ENCODE measurements at regions not wholly inside any gene's neighbourhood (a gene's known extent, or its start where the extent isn't known, plus 50 kb on each side); places are given as distances from the start of the nearest gene placed in this dataset.

DNA sequence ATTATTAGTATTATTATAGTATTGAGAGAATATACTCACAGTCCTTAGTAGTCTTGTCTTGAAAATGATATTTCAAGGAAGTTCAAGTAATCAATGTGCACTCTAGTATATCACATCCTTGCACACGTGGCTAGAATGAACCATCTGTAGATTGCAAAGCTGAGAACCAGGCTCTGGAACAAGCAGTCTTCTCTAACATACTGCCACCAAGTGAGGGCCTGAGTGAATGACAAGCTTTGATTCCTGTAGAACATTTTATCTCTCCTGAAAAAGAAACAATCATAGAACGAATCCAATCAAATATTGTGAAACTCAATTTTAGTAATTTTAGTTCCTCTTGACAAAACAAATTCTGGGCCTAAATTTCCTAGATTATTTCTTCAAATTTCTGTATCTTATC lies 55.3 kb upstream of the SULT1C3 start:
- Mint-ChIP-seq H3K4me3 (no peak overlapping the region), H3K4me1 (peaks cover under 1% of the 10 kb centered on the region), H3K27me3 (ENCODE audit: insufficient read depth, low read depth) (peaks cover 2% of the 10 kb centered on the region), H3K9me3 (no peaks in the 10 kb centered on the region), H3K36me3 (no peaks in the 10 kb centered on the region), H3K27ac (no peak overlapping the region)
- H3K9me3 ChIP-seq (ENCODE audit: low read depth): no peaks in the 10 kb centered on the region
- no peak overlapping the region for H2AFZ ChIP-seq (replicated peaks)
- no peak overlapping the region for H3K27ac ChIP-seq
- no peaks in the 10 kb centered on the region for H3K79me2 ChIP-seq (ENCODE audit: low read depth)
- no peaks in the 10 kb centered on the region for H3K4me1 ChIP-seq
- H3K4me2 ChIP-seq: no peak overlapping the region
- no peak for TF ChIP-seq EZH2phosphoT487 (IDR thresholded peaks at IDR 0.05)
- TF ChIP-seq EZH2 (IDR thresholded peaks at IDR 0.05): no peak
- TF ChIP-seq, protein P1, sequence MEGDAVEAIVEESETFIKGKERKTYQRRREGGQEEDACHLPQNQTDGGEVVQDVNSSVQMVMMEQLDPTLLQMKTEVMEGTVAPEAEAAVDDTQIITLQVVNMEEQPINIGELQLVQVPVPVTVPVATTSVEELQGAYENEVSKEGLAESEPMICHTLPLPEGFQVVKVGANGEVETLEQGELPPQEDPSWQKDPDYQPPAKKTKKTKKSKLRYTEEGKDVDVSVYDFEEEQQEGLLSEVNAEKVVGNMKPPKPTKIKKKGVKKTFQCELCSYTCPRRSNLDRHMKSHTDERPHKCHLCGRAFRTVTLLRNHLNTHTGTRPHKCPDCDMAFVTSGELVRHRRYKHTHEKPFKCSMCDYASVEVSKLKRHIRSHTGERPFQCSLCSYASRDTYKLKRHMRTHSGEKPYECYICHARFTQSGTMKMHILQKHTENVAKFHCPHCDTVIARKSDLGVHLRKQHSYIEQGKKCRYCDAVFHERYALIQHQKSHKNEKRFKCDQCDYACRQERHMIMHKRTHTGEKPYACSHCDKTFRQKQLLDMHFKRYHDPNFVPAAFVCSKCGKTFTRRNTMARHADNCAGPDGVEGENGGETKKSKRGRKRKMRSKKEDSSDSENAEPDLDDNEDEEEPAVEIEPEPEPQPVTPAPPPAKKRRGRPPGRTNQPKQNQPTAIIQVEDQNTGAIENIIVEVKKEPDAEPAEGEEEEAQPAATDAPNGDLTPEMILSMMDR (IDR thresholded peaks at IDR 0.05): peak; percentile 61
- H3K4me3 ChIP-seq: no peak overlapping the region
- no peaks in the 10 kb centered on the region for H3K36me3 ChIP-seq
- peak; percentile 42 for DNase-seq (ENCODE audit: low spot score)
- no peaks in the 10 kb centered on the region for H3F3A ChIP-seq (ENCODE audit: low read depth)
- H3K27me3 ChIP-seq: no peaks in the 10 kb centered on the region
- no peaks in the 10 kb centered on the region for H4K20me1 ChIP-seq (ENCODE audit: low read depth)
- no peak overlapping the region for H3K9ac ChIP-seq

DNA sequence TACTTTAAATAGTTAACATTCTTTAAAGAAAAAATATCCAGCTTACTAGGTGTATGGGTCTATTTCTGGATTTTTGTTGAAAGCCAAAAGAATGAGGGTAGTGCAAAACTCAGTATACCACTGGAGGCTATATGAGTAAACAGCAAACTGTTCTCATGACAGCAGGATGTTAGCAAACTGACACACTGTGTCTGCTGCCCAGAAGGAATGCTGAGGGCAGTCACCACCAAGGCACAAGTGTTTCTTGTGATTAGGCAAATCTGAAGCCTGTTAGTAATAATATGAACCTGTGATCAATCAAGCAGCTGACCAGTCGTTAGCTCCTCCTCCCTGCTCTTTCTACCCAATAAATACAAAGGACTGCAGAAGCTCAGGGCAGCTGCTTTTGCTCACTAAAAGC lies 50.5 kb upstream of the SULT1C3 start:
- Histone ChIP-seq H3K79me2 (ENCODE audit: low read depth) (no peaks in the 10 kb centered on the region), H3K4me3 (no peak overlapping the region), H3K27ac (no peak overlapping the region), H3F3A (ENCODE audit: low read depth) (no peaks in the 10 kb centered on the region), H2AFZ (replicated peaks) (no peak overlapping the region), H4K20me1 (ENCODE audit: low read depth) (no peaks in the 10 kb centered on the region), H3K9me3 (ENCODE audit: low read depth) (no peaks in the 10 kb centered on the region), H3K27me3 (no peaks in the 10 kb centered on the region), H3K4me2 (no peak overlapping the region), H3K4me1 (no peaks in the 10 kb centered on the region), H3K9ac (no peak overlapping the region), H3K36me3 (no peaks in the 10 kb centered on the region)
- Mint-ChIP-seq H3K4me1 (peaks cover 11% of the 10 kb centered on the region), H3K36me3 (no peaks in the 10 kb centered on the region), H3K4me3 (no peak overlapping the region), H3K9me3 (no peaks in the 10 kb centered on the region), H3K27me3 (ENCODE audit: insufficient read depth, low read depth) (no peaks in the 10 kb centered on the region), H3K27ac (no peak overlapping the region)
- DNase-seq (ENCODE audit: low spot score): peak; percentile 11
- TF ChIP-seq, protein P1 (IDR thresholded peaks at IDR 0.05): no peak
- no peak for TF ChIP-seq EZH2 (IDR thresholded peaks at IDR 0.05)
- no peak for TF ChIP-seq EZH2phosphoT487 (IDR thresholded peaks at IDR 0.05)

All from neural progenitor cell (in vitro differentiated cells).